Inferior parietal cortex (tissue), 1 donor: ENCODE measurements at regions not wholly inside any gene's neighbourhood (a gene's known extent, or its start where the extent isn't known, plus 50 kb on each side); places are given as distances from the start of the nearest gene placed in this dataset.
A peak's percentile ranks its signal among the peaks of the same experiment; 100 is the strongest.

Source experiments
- DNase-seq: peaks from one replicate; pipeline ENCODE4 v3.0.0-alpha.2; 2016; ENCODE audit errors: extremely low spot score

DNA sequence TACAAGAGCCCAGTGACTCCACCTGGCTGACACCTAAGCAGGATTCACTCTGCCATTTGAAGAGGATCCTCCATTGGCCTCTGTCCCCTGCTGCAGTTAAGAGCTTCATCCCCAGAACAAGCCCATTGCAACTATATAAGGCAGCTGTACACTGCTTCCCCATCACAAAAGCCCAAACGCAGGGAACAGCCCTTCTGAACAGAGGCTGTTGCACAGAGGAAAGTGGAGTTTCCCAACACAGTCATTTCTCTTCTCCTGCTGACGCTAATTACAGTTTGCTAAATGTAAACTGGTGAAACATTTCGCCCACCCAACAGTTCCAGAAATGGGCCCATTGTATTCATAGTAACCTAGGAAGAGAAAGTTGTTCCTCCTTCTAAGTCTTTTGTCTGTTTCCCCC lies 455.8 kb upstream of the DAB1 start:
- no peak for DNase-seq

DNA sequence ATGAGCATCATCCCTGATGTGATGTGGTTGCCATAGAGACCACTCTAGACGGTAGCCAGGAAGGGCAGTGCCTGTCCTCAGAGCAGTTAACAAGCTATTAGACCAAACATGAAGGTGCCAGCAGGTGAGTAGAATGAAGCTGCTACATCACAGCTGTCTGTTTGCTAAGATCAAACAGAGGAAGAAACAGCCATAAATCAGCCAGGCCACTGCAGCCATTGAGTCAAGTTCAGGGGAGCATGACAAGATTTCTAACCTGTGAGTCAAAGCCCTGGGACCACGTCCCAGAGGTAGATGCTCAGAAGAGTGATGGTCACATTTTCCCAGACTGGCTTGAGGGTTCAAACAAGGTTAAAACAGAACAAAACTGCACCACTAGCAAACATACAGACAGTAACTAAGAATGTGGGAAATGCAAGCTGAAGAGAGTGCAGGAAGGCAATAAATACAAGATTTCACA lies 450.6 kb upstream of the DAB1 start:
- DNase-seq: no peak

DNA sequence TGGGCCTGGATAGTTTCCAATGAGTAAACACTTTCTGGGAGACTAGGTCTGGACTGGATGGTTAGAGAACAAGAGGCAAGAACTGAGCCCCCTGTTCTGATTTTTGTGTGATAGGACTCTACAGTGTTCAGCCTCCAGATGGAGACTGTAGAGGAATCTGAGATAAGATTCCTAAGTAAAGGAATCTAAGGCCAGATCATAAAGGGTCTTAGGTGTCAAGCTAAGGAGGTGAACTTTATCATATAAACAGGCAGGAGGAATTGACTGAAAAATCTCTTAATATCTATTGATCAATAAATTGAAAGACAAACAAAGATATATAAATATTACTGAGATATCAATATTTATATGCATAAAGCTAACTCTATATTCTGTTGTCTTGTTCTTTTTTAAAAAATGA lies 449.1 kb upstream of the DAB1 start:
- DNase-seq: no peak

DNA sequence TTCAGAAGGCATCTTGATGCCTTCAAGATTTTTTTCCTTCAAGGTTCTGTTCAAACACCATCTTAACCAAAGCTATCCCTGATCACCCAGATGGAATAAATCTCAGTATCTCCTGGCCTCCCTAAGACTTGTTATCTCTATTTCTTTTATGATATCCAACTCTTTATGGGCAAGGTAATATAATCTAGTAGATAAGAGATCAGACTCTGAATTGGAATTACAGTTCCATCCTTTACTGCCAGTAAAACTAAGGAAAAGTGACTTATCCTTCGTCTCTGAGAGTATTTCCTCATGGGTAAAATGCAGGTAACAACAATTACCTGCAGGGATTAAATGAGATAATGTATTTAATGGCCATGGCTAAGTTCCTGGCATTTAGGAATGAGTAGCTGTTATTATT lies 445.0 kb upstream of the DAB1 start:
- DNase-seq: no peak

DNA sequence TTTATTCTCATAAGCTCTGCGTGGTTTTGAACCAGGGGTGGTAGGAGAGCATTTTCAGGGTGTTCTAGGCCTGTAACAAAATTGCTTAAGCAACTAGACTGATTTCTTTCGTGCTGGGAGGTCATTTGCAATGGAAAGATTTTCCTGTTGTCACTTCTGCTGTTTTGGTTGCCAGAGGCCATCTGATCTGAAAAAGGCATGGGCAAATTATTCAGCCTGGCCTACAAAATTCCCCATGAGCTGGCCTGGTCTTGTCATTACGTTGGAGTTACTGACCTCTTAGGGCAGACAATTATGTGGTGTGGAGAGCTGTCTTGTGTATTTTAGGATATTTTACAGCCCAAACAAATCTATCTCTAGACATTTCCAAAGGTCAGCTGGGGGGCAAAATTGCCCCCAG lies 444.4 kb upstream of the DAB1 start:
- DNase-seq: no peak

DNA sequence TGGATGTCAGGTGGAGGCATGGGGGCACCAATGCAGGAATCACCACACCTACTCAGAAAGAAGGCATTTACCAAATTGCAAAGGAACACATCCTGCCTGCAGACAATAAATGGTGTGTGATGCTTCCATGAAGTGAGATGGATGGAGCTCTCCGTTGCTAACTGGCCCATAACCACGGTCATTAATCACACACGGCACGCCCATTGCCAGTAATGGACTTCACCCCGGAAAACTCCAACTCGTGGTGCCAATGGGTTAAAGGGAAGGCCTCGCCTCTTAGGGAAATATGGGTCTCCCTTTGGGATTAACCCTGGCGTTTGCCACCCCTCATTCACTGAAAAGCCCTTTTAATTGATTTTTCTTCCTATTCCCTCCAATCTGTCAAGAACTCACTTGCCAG lies 443.1 kb upstream of the DAB1 start:
- DNase-seq: no peak

DNA sequence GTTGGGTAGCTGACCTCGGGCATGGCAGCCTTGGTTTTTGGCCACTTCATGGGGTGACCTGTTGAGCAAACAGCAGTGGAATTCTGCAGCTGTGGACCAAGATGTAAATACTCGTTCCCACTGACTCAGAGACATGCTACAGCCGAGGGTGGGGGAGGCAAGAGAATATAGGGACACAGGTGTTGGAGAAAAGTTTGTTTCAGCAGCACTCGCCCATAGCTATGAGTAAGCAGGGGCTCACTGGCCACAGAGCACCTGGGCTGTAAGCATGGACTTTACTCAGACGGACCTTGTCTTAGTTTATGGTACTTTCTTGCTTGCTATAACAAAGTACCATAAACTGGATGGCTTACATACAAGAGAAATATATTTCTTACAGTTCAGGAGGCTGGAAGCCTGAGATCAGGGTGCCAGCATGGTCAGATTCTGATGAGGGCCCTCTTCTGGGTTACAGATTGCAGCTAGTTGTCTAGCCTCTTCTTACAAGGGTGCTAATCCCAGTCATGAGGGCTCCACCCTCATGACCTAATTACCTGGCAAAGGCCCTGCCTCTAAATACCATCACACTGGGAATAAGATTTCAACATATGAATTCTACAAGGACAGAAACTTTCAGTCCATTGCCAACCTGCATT lies 437.2 kb upstream of the DAB1 start:
- no peak for DNase-seq

DNA sequence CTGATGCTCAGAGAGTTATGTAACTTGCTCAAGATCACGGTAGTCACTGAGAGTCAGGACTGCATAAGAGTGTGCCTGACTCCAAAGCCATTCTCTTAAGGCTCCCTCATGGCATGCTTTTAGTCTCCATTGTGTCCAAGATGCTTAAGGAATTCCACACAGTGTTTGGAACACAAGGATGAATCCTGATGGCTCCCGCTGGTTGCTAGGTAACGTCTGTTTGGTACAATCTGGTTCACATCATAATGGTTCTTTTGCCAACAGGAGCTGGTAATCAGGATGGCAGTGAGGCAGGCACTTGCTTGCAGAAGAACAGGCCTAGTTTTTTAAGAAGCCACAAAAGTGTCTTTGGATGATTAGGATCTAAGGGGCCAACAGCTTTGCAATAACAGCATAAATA lies 436.5 kb upstream of the DAB1 start:
- DNase-seq: peak; percentile 60

DNA sequence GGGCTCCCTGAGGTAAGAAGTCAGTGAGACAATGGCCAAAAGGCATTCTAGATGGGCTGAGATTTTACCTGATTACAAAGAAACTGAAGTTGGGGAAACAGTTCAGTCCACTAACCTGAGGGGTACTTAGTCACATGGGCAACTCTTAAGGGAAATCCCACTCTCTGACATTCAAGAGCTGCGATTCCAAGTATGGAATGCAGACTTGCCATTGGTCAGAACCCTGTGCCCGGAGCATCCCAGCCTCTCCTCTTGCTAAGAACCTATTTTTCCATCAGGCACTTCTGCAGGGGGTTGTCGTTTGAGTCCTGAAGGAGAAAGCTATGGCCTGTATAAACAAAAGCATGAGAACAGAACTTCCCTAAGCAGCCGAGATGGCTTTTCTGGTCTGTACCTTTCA lies 434.9 kb upstream of the DAB1 start:
- no peak for DNase-seq

DNA sequence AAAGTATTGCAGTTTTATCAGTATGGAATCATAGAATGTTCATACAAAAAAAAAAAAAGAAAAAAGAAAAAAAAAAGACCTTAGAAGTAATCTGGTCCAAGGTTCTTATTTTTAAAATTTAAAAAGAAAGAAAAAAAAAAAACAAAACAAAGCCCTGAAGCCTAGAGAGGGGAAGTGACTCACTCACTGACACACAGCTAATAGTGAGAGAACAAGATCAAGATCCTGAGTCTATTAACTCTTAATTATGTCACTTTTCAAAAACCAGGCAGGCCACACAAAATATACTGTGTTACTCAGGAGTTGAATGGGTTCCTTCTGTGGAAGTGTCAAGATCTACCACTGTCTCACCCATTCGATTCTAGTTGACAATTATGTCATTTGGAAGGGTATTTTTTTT lies 433.9 kb upstream of the DAB1 start:
- DNase-seq: no peak

DNA sequence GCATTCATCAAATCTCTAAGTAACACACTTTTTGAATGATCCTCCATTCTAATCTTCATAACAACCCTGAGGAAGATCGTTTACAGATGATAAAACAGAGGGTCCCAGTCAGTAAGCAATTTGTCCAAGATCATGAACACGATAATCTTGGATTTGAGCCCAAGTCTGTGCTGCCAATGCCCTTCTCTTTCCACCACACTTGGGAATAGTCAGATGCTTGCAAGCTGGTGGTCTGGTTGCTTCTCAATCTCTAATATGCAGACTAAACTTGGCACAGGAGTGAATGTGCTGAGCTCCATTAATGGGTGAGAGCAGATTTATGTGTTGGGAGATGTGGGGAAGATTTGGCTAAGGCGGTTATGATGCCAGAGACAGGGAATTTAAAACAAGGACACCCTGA lies 430.6 kb upstream of the DAB1 start:
- no peak for DNase-seq

DNA sequence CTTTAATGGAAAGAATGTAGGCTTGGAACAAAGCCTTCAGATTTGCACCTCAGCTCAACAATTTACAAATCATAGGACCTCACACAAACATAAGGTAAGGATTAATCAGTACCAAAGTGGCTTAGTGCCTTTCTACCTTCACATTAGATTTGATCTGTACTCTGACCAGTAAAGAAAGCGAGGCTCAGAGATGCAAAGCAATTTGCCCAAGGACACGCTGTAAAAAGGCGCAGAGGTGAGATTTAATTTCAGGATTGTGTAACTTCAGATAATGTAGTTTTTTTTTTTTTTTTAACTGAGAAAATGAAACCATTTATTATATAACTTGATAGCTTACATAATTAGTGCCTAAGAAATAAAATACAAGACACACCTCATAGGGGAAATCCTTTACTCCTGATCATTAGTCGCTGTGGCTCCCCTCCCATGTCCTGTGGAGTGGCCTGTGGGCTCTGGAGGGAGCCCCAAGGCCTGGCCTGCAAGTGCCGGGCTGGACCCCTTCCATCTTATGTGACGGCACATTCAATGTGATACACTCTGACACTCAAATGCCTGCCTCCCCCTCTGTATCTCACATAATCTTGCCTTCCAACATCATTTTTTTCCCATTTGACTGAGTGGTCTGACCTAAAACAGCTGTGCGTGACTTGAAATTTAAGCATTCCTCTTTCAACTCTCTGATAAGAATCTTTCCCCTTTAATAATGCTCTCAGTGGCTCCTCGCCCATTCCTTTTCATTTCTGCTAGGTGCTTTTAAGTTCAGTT lies 426.5 kb upstream of the DAB1 start:
- no peak for DNase-seq

DNA sequence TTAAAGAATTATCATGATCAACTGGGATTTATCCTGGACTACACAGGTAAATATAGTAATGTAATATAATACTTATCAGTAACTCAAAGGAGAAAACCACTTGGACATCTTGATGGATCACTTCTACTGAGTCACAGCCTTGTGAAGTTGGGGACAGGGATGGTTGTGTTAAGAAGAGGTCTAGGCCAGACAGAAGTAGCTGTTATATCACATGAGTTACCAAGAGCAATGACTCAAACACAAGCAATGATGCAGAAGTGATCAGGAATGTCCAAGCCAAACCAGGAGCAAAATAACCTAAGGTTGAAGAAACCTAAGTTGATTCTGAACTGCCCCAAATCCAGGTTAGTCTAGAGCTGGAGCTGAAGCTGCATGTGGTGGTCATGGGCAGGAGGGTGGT lies 424.5 kb upstream of the DAB1 start:
- no peak for DNase-seq

DNA sequence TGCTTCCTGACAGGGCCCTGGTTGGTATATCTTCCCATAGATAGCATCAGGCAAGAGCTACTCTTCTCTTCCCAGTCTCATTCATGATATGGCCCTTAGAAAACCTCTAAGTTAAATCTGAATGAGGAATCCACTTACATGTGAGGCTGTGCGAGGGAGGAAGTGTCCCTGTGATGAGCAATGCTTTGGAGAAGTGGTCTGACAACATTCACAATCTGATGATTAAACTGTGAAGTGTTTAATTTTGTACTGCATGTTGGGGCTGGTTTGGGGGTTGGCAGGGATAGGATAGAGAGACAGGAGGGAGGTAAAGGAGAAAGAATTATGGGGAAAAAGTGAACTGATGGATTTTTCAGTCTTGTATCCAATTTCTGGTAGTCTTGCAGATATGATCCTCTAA lies 421.2 kb upstream of the DAB1 start:
- no peak for DNase-seq

DNA sequence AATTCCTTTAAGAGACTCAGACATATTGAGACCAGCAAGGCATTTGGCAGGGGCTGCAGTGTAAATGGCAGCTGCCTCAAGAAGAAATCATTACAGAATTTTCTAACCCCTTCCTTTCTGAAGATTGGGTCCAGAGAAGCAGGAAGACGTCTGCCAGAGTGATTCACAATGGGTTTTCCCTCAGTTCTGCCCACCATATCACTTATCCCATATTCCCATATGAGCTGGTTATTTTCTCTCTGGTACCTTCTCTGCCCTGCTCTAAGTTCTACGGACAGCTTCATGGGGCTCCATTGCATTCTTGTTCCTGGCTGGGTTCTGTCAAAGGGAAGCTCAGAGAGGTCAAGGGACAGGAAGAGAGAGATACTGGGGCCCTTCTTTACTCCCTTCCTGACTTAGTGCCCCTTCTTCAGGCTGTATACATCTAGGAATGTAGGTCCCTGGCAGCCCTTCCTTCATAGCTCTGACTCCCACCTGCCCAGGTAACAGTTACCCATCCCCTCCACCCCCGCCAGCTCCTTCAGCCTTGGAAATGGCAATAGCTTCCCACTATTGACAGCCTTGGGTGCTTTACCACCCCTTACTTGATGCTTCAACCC lies 420.6 kb upstream of the DAB1 start:
- no peak for DNase-seq

DNA sequence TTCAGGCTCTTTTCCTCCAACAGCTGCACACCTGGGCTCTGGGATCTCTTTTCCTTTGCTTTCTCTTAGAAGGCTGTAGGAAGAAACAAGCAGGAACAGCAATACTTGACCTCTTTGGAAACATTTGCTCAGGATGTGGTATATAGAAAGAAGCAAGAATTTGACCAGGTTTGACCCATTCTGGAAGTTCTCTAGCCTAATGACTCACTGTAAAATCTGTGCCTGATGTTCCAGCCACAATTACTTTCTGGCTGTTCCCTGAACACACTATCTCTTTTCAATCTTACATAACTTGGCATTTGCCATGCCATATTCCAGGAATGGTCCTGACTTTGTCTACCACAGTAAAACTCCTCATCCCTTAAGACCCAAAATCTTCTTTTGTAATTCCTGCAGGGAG lies 419.9 kb upstream of the DAB1 start:
- no peak for DNase-seq

DNA sequence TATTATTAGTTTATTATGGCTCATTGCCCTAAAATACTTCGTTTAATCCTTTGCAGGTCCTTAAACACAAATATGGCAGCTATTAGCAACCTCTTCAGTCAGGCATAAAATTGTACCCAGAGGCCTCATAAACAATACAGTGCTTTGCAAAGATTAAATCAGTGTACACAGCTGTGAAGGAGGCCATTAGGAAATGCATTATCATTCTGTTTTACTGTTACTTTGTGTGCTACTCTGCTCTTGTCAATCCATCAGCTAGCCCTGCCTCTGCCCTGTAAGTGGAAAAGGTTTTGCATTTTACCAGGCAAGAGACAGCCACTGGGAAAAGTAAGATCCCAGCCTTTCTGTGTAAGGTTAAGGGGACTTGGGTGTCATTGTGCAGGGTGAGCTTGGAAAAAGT lies 415.7 kb upstream of the DAB1 start:
- DNase-seq: no peak

DNA sequence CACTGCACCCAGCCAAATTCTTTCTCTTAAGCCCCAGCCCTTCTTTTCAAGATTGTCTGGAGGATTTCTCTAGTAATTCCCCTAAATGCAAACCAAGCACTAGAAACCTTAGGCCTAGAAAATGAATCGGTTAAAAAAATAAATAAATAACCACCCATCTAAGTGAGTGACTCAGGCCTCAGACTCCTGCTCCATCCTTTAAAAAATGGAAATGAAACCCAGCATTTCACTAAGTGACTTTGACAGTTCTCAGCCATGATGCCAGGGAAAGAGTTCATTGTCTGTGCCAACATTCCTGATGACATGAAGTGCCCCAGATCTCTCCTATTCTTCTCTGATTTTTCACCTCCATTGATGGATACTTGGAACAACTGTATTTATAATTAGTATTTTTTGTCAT lies 415.2 kb upstream of the DAB1 start:
- no peak for DNase-seq

DNA sequence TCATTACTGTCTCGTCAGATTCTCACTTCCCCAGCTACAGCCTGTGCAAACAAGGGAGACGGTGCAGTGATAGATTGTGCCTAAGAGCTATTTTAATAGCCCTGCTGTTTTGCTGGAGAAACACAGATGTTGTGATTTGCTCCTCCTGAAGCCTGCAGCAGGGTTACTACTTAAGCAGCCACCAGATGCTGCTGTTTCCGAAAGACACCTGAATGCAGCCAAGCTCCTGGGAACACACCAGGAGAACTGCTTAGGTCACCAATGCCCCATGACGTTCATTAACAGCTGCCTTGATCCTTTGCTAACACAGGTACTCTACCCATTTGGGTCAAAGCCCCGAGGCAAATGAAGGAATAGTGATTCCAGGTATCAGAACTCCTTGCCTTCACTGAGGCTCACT lies 411.8 kb upstream of the DAB1 start:
- DNase-seq: no peak

DNA sequence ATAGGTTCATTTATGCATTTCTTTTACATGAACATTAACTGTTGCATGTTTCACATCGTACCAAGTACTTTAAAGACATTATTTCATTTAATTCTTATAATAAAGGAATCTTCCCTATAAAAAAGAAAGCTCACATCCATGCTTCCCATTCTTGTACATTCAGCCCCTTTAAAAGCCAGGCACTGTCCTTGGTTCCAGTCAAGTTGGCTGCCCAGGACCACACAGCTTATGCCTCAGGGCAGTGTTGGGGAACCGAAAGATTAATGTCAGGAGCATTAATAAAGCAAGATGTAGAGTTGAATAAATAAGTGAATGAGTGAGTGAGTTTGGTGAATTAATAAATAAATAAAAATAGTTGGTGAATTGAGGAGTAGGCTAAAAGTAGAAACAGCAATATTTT lies 409.4 kb upstream of the DAB1 start:
- DNase-seq: no peak

DNA sequence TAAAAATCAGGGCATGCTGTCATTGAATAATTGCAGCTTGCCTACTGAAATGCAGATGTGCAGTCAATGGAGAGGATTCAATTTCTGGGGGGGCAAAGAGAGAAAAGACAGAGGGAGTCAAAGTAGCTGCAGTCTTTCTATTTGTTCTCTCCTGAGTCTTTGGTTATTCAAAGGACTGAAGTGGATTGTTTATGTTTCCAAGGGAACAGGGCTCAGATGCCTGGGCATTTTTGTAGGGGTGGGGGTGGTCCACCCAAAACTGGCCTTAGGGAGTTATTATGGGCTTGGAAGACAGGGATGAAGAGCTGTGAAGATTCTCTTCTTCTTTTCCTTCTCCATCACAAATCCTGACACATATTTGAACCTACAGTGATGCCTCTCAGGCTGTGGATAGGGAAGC lies 408.8 kb upstream of the DAB1 start:
- DNase-seq: no peak

DNA sequence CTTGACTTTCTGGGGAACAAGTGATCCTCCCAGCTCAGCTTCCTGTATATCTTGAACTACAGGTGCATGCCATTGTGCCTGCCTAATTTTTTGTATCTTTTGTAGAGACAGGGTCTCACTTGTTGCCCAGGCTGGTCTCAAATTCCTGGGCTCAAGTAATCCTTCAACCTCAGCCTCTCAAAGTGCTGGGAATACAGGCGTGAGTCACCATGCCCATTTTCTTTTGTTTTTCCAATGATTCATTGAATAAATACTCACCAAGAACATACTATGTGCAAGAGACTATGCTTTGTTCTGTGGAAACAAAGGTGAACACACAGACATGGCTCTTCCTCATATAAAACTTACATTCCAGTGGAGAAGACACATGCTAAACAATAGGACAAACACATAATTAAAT lies 407.8 kb upstream of the DAB1 start:
- no peak for DNase-seq

DNA sequence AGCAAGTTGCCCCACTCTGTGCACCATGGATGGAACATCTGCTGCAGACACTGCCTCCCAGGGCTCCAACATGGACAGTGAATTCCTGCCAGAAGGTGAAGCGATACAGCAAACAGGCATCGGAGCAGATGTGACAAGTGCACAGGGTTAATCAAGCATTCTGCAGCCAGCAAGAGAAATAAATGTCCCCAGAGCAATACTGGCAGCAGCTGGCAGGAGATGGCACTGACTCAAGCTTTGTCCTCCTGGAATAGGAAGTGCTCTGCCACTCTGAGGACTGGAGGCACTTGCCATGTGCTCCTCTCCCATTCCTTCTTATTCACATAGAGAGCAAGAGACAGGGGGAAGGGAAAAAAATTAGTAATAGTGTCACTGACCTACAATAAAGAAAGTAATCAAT lies 402.7 kb upstream of the DAB1 start:
- no peak for DNase-seq
